ENCODE measurements at regions not wholly inside any gene's neighbourhood (a gene's known extent, or its start where the extent isn't known, plus 50 kb on each side); places are given as distances from the start of the nearest gene placed in this dataset.

GRCh38 chr5:171513591-171513990, 94.1 kb downstream of the FGF18 start:
- H3K4me1 ChIP-seq (ENCODE audit: control insufficient read depth in 2 of 2, insufficient read depth in 2 of 2, low read length in 2 of 2): no peaks in the 10 kb centered on the region
- no peaks in the 10 kb centered on the region for H3K79me2 ChIP-seq (ENCODE audit: control insufficient read depth, insufficient read depth, low read length)
- H3K4me2 ChIP-seq (replicated peaks; ENCODE audit: low read depth, low read length, poor library complexity, severe bottlenecking): no peak overlapping the region
- H3K27ac ChIP-seq (ENCODE audit: low read length in 2 of 2): no peak overlapping the region
- no peak for TF ChIP-seq EZH2 (IDR thresholded peaks at IDR 0.05; ENCODE audit: borderline replicate concordance, insufficient read depth, low read depth, low read length, poor library complexity, severe bottlenecking)
- no peak for TF ChIP-seq CTCF (IDR thresholded peaks at IDR 0.05)
- POLR2A ChIA-PET: no interaction called here
- DNase-seq (no peak), ATAC-seq (ENCODE audit: low read depth) (no peak)
- Mint-ChIP-seq H3K9me3 (ENCODE audit: insufficient read depth) (no peaks in the 10 kb centered on the region), H3K4me1 (no peaks in the 10 kb centered on the region), H3K27me3 (peaks cover 28% of the 10 kb centered on the region), H3K4me3 (no peak overlapping the region), H3K27ac (no peak overlapping the region)
- no peaks in the 10 kb centered on the region for H3K9me3 ChIP-seq (ENCODE audit: control extremely low read depth in 1 of 3, control insufficient read depth in 2 of 3, insufficient read depth in 1 of 3, low read length in 2 of 3)
- CTCF ChIA-PET: no interaction called here
- WGBS (ENCODE audit: insufficient coverage): no CpG with 5 or more reads among the region's 2 CpGs
- intact Hi-C loops (cut with micrococcal nuclease): no loop called here
- H4K20me1 ChIP-seq (ENCODE audit: control insufficient read depth, insufficient read depth, low read length, poor library complexity, severe bottlenecking): no peaks in the 10 kb centered on the region
- no peak overlapping the region for H2AFZ ChIP-seq (ENCODE audit: insufficient read depth, low read depth, low read length, poor library complexity, severe bottlenecking)
- no peak overlapping the region for H3K4me3 ChIP-seq (ENCODE audit: control extremely low read depth in 1 of 5, extremely low read depth in 1 of 5, insufficient read depth in 1 of 5, low read depth in 2 of 5, low read length in 4 of 5)
- no peaks in the 10 kb centered on the region for H3K36me3 ChIP-seq (replicated peaks in 1 of 2; ENCODE audit: control extremely low read depth in 1 of 2, control insufficient read depth in 1 of 2, extremely low read depth in 1 of 2, insufficient read depth in 2 of 2, low read length in 1 of 2)
- no peak overlapping the region for H3K9ac ChIP-seq (ENCODE audit: low read length)
- H3K27me3 ChIP-seq (replicated peaks in 1 of 4; ENCODE audit: control extremely low read depth in 1 of 4, control insufficient read depth in 3 of 4, insufficient read depth in 4 of 4, low read length in 3 of 4): peaks cover 0 to 3% (median 0%) of the 10 kb centered on the region in 4 experiments

DNA sequence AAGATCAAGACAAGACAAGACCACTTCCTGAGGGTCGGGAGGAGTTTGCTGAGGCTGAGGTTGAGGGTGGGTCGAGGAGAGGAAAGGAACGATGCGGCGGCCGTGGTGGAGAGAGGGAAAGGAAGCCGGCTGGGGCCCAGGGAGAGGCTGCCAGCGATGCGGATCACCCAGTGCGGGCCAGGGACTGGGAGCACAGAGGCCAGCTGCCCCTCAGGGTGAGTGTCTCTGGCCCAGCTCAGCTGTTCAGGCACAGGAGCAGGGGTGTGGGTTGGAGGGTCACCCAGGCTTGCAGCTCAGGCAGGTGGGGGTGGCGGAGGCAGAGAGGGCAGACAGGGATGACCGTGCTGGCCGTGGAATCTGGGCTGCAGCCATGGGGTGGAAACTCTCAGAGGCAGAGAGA, 99.5 kb downstream of the FGF18 start:
- Histone ChIP-seq H3K79me2 (ENCODE audit: control insufficient read depth, insufficient read depth, low read length) (no peaks in the 10 kb centered on the region), H3K9me3 (ENCODE audit: control extremely low read depth in 1 of 3, control insufficient read depth in 2 of 3, insufficient read depth in 1 of 3, low read length in 2 of 3) (no peaks in the 10 kb centered on the region), H3K4me2 (replicated peaks; ENCODE audit: low read depth, low read length, poor library complexity, severe bottlenecking) (no peak overlapping the region), H4K20me1 (ENCODE audit: control insufficient read depth, insufficient read depth, low read length, poor library complexity, severe bottlenecking) (no peaks in the 10 kb centered on the region), H3K4me1 (ENCODE audit: control insufficient read depth in 2 of 2, insufficient read depth in 2 of 2, low read length in 2 of 2) (no peaks in the 10 kb centered on the region), H3K36me3 (replicated peaks in 1 of 2; ENCODE audit: control extremely low read depth in 1 of 2, control insufficient read depth in 1 of 2, extremely low read depth in 1 of 2, insufficient read depth in 2 of 2, low read length in 1 of 2) (no peaks in the 10 kb centered on the region), H3K9ac (ENCODE audit: low read length) (no peak overlapping the region), H2AFZ (ENCODE audit: insufficient read depth, low read depth, low read length, poor library complexity, severe bottlenecking) (no peak overlapping the region), H3K27me3 (replicated peaks in 1 of 4; ENCODE audit: control extremely low read depth in 1 of 4, control insufficient read depth in 3 of 4, insufficient read depth in 4 of 4, low read length in 3 of 4) (no peaks in the 10 kb centered on the region), H3K27ac (ENCODE audit: low read length in 2 of 2) (no peak overlapping the region), H3K4me3 (ENCODE audit: control extremely low read depth in 1 of 5, extremely low read depth in 1 of 5, insufficient read depth in 1 of 5, low read depth in 2 of 5, low read length in 4 of 5) (no peak overlapping the region)
- Mint-ChIP-seq H3K27ac (no peak overlapping the region), H3K4me3 (no peak overlapping the region), H3K27me3 (peaks cover 19% of the 10 kb centered on the region), H3K4me1 (no peaks in the 10 kb centered on the region), H3K9me3 (ENCODE audit: insufficient read depth) (no peaks in the 10 kb centered on the region)
- intact Hi-C loops (cut with micrococcal nuclease): no loop called here
- DNase-seq (no peak), ATAC-seq (ENCODE audit: low read depth) (no peak)
- TF ChIP-seq EZH2 (IDR thresholded peaks at IDR 0.05; ENCODE audit: borderline replicate concordance, insufficient read depth, low read depth, low read length, poor library complexity, severe bottlenecking) (no peak), CTCF (IDR thresholded peaks at IDR 0.05) (no peak)
- POLR2A ChIA-PET: no interaction called here
- WGBS (ENCODE audit: insufficient coverage): 86% methylated on average over 13 of the region's 13 CpGs
- CTCF ChIA-PET: no interaction called here
